MM.1S (cell line): ENCODE measurements at regions not wholly inside any gene's neighbourhood (a gene's known extent, or its start where the extent isn't known, plus 50 kb on each side); places are given as distances from the start of the nearest gene placed in this dataset.

Experiments
- DNase-seq: peaks from one replicate; pipeline ENCODE4 v3.0.0-alpha.2; 2015
- H2AFZ ChIP-seq: fragments of 300-600 bp; sonication (generic); 2 replicates; pipeline ENCODE4 v1.6.0; 2016; ENCODE audit warnings: antibody characterized with exemption, low read length
- H3F3A ChIP-seq: fragments of 300-600 bp; sonication (generic); 2 replicates; pipeline ENCODE4 v1.6.1; 2016; ENCODE audit warnings: mild to moderate bottlenecking, antibody characterized with exemption, low read length, moderate library complexity, mixed read lengths; ENCODE audit not compliant: insufficient read depth
- H3K27ac ChIP-seq: fragments of 300-600 bp; sonication (generic); 2 replicates; pipeline ENCODE4 v1.5.1; 2016; ENCODE audit warnings: mild to moderate bottlenecking, low read length
- H3K27me3 ChIP-seq: fragments of 300-600 bp; sonication (generic); replicated peaks from 2 replicates; pipeline ENCODE4 v1.6.0; 2016; ENCODE audit warnings: low read length; ENCODE audit not compliant: insufficient read depth
- H3K36me3 ChIP-seq: fragments of 300-600 bp; sonication (generic); replicated peaks from 2 replicates; pipeline ENCODE4 v1.6.1; 2016; ENCODE audit warnings: mild to moderate bottlenecking, low read length, mixed read lengths; ENCODE audit not compliant: insufficient read depth
- H3K4me1 ChIP-seq: fragments of 300-600 bp; sonication (generic); 2 replicates; pipeline ENCODE4 v1.6.1; 2016; ENCODE audit warnings: low read length, mixed read lengths
- H3K4me2 ChIP-seq: fragments of 300-600 bp; sonication (generic); 2 replicates; pipeline ENCODE4 v1.6.0; 2016; ENCODE audit warnings: low read depth, low read length
- H3K4me3 ChIP-seq: fragments of 300-600 bp; sonication (generic); 2 replicates; pipeline ENCODE4 v1.5.1; 2016; ENCODE audit warnings: low read length, mixed read lengths
- H3K79me2 ChIP-seq: fragments of 300-600 bp; sonication (generic); 2 replicates; pipeline ENCODE4 v1.6.1; 2016; ENCODE audit warnings: mixed run types, low read length, mixed read lengths
- H3K9ac ChIP-seq: fragments of 300-600 bp; sonication (generic); 2 replicates; pipeline ENCODE4 v1.6.1; 2016; ENCODE audit warnings: low read length, mixed read lengths
- H3K9me2 ChIP-seq: fragments of 300-600 bp; sonication (generic); replicated peaks from 2 replicates; pipeline ENCODE4 v1.6.1; 2016; ENCODE audit warnings: mild to moderate bottlenecking, low read length, mixed read lengths; ENCODE audit not compliant: insufficient read depth
- H3K9me3 ChIP-seq: fragments of 300-600 bp; sonication (generic); replicated peaks from 2 replicates; pipeline ENCODE4 v1.6.1; 2016; ENCODE audit warnings: mild to moderate bottlenecking, low read length, mixed read lengths; ENCODE audit not compliant: insufficient read depth
- H4K20me1 ChIP-seq: fragments of 300-600 bp; sonication (generic); 2 replicates; pipeline ENCODE4 v1.6.1; 2016; ENCODE audit warnings: mild to moderate bottlenecking, low read length, moderate library complexity, mixed read lengths; ENCODE audit not compliant: insufficient read depth
- CTCF ChIP-seq: fragments of 300-600 bp; sonication (generic); IDR thresholded peaks from 2 replicates; pipeline ENCODE4 v1.5.1; 2016; ENCODE audit warnings: antibody characterized with exemption, low read length, mixed read lengths
- EZH2 ChIP-seq: fragments of 300-600 bp; sonication (generic); optimal IDR thresholded peaks from 2 replicates; pipeline ENCODE3; 2017; ENCODE audit warnings: low read depth, mild to moderate bottlenecking, antibody characterized with exemption, low read length, mixed read lengths
- EZH2phosphoT487 ChIP-seq: fragments of 300-600 bp; sonication (generic); IDR thresholded peaks from 2 replicates; pipeline ENCODE4 v1.6.1; 2018; ENCODE audit warnings: antibody characterized with exemption, low read length

- DNase-seq: no peak
- Histone ChIP-seq H3K36me3 (no peaks in the 10 kb centered on the region), H2AFZ (no peak overlapping the region), H3F3A (no peaks in the 10 kb centered on the region), H3K4me2 (no peak overlapping the region), H3K79me2 (no peaks in the 10 kb centered on the region), H3K9me2 (no peaks in the 10 kb centered on the region), H3K4me1 (no peaks in the 10 kb centered on the region), H3K9ac (no peak overlapping the region), H3K4me3 (no peak overlapping the region), H3K27ac (no peak overlapping the region), H3K27me3 (no peaks in the 10 kb centered on the region), H3K9me3 (no peaks in the 10 kb centered on the region), H4K20me1 (no peaks in the 10 kb centered on the region)
- no peak for TF ChIP-seq EZH2phosphoT487
- no peak for TF ChIP-seq EZH2
- TF ChIP-seq CTCF: no peak
These were observed 349.8 kb downstream of the CDC5L start for GRCh38 chr6:44737341-44737740.

- no peaks in the 10 kb centered on the region for H3F3A ChIP-seq
- no peaks in the 10 kb centered on the region for H4K20me1 ChIP-seq
- no peaks in the 10 kb centered on the region for H3K36me3 ChIP-seq
- no peaks in the 10 kb centered on the region for H3K9me3 ChIP-seq
- H3K79me2 ChIP-seq: no peaks in the 10 kb centered on the region
- H2AFZ ChIP-seq: no peak overlapping the region
- no peak overlapping the region for H3K27ac ChIP-seq
- no peak for DNase-seq
- H3K9me2 ChIP-seq: no peaks in the 10 kb centered on the region
- no peak for TF ChIP-seq EZH2phosphoT487
- no peak for TF ChIP-seq EZH2
- no peaks in the 10 kb centered on the region for H3K4me1 ChIP-seq
- H3K4me3 ChIP-seq: no peak overlapping the region
- no peak overlapping the region for H3K4me2 ChIP-seq
- H3K27me3 ChIP-seq: no peaks in the 10 kb centered on the region
- H3K9ac ChIP-seq: no peak overlapping the region
These were observed 350.5 kb downstream of the CDC5L start for GRCh38 chr6:44737829-44738528.

GRCh38 chr6:44738601-44739146 is 351.2 kb downstream of the CDC5L start:
- Histone ChIP-seq H3K4me3 (no peak overlapping the region), H3K79me2 (no peaks in the 10 kb centered on the region), H3K4me1 (no peaks in the 10 kb centered on the region), H3F3A (no peaks in the 10 kb centered on the region), H3K36me3 (no peaks in the 10 kb centered on the region), H3K27ac (no peak overlapping the region), H4K20me1 (no peaks in the 10 kb centered on the region), H3K4me2 (no peak overlapping the region), H3K9me3 (no peaks in the 10 kb centered on the region), H2AFZ (no peak overlapping the region), H3K9me2 (no peaks in the 10 kb centered on the region), H3K27me3 (no peaks in the 10 kb centered on the region), H3K9ac (no peak overlapping the region)
- DNase-seq: no peak
- TF ChIP-seq CTCF (no peak), EZH2 (no peak), EZH2phosphoT487 (no peak)

GRCh38 chr6:44739181-44739580 is 351.7 kb downstream of the CDC5L start:
- Histone ChIP-seq H3K9ac (no peak overlapping the region), H3K27me3 (no peaks in the 10 kb centered on the region), H2AFZ (no peak overlapping the region), H3K4me3 (no peak overlapping the region), H3K4me2 (no peak overlapping the region), H3F3A (no peaks in the 10 kb centered on the region), H3K36me3 (no peaks in the 10 kb centered on the region), H3K9me3 (no peaks in the 10 kb centered on the region), H3K27ac (no peak overlapping the region), H3K4me1 (no peaks in the 10 kb centered on the region), H4K20me1 (no peaks in the 10 kb centered on the region), H3K9me2 (no peaks in the 10 kb centered on the region), H3K79me2 (no peaks in the 10 kb centered on the region)
- DNase-seq: no peak
- TF ChIP-seq EZH2: no peak
- no peak for TF ChIP-seq CTCF
- no peak for TF ChIP-seq EZH2phosphoT487
